Panc1 (cell line): ENCODE measurements at regions not wholly inside any gene's neighbourhood (a gene's known extent, or its start where the extent isn't known, plus 50 kb on each side); places are given as distances from the start of the nearest gene placed in this dataset.

Source experiments
- ATAC-seq: fragments of 200-7000 bp; cut with Tn5 transposase; 2 replicates; pipeline ENCODE4 v1.9.1; 2020; ENCODE audit warnings: mild to moderate bottlenecking, moderate library complexity
- BruUV-seq: library from RNA; stranded (reverse); fragments of 400-500 nt; replicated peaks from 2 replicates; lab custom pipeline; 2021; lab: Mats Ljungman, UMichigan
- CTCF ChIA-PET: fragments of 300-600 bp; sonication (Branson Sonifier 250); formaldehyde crosslinking; loops from one replicate; lab custom pipeline; 2022; ENCODE audit warnings: antibody characterized with exemption; lab: Charles Lee
- POLR2A ChIA-PET: fragments of 300-600 bp; sonication (Branson Sonifier 250); formaldehyde crosslinking; loops from one replicate; lab custom pipeline; 2022; ENCODE audit warnings: antibody characterized with exemption; lab: Charles Lee
- DNase-seq: peaks from one replicate; pipeline ENCODE4 v3.0.0-alpha.2; 2010; ENCODE audit warnings: low read depth, low spot score
- H3K27ac ChIP-seq: 2 replicates; pipeline ENCODE4 v1.5.1; 2011; ENCODE audit warnings: mild to moderate bottlenecking, low read length, inconsistent platforms
- H3K27me3 ChIP-seq: fragments of 200-500 bp; sonication (Bioruptor generic); 2 replicates; pipeline ENCODE4 v1.6.0; 2014; ENCODE audit warnings: low read length, inconsistent platforms; ENCODE audit not compliant: control insufficient read depth, insufficient read depth
- H3K36me3 ChIP-seq: fragments of 200-500 bp; sonication (Bioruptor generic); 2 replicates; pipeline ENCODE4 v1.5.1; 2014; ENCODE audit warnings: inconsistent platforms, mild to moderate bottlenecking, low read length, moderate library complexity; ENCODE audit not compliant: control insufficient read depth, insufficient read depth
- H3K4me1 ChIP-seq: 2 replicates; pipeline ENCODE4 v1.5.1; 2011; ENCODE audit warnings: inconsistent platforms, mild to moderate bottlenecking, low read length, moderate library complexity; ENCODE audit not compliant: control insufficient read depth, insufficient read depth
- H3K4me3 ChIP-seq, 2 experiments: 2 replicates each; pipeline ENCODE4 v1.5.1; 2011 to 2012; ENCODE audit warnings: low read depth in 2 of 2, low read length in 2 of 2, mild to moderate bottlenecking in 2 of 2, inconsistent platforms in 1 of 2, moderate library complexity in 1 of 2
- H3K9me3 ChIP-seq: fragments of 200-500 bp; sonication (Bioruptor generic); 2 replicates; pipeline ENCODE4 v1.5.1; 2014; ENCODE audit warnings: low read depth, mild to moderate bottlenecking, inconsistent platforms, low read length, moderate library complexity; ENCODE audit not compliant: control insufficient read depth, insufficient read depth
- CTCF ChIP-seq: fragments of 450-650 bp; IDR thresholded peaks from 2 replicates; pipeline ENCODE4 v1.5.1; 2017; ENCODE audit warnings: mild to moderate bottlenecking
- POLR2AphosphoS5 ChIP-seq: IDR thresholded peaks from 2 replicates; pipeline ENCODE4 v1.6.1; 2012; ENCODE audit warnings: mild to moderate bottlenecking, low read depth, low read length, moderate library complexity
- SIN3A ChIP-seq: IDR thresholded peaks from 2 replicates; pipeline ENCODE4 v1.6.1; 2012; ENCODE audit warnings: low read depth, mild to moderate bottlenecking, low read length, moderate library complexity, borderline replicate concordance; ENCODE audit not compliant: insufficient read depth
- TCF7L2 ChIP-seq: IDR thresholded peaks from 2 replicates; pipeline ENCODE4 v1.6.1; 2011; ENCODE audit warnings: mild to moderate bottlenecking, low read depth, low read length, inconsistent platforms
- in situ Hi-C: cut with HindIII; loops from 2 replicates; pipeline ENCODE4 v1.10.0; 2016; ENCODE audit warnings: low sequenced_read_pairs, low pct_unique_long_range_greater_than_20kb
- intact Hi-C: fragments of 100-400 bp; cut with micrococcal nuclease; formaldehyde crosslinking; loops from one replicate; pipeline ENCODE4 v1.10.0; 2022; ENCODE audit not compliant: unreplicated experiment
- TF ChIP-seq, protein P1 (sequence below), 2 experiments: IDR thresholded peaks; 2 replicates each; pipeline ENCODE4 v1.6.1; 2011 to 2012; ENCODE audit warnings: low read depth in 2 of 2, control low read depth in 1 of 2, low read length in 1 of 2, mild to moderate bottlenecking in 1 of 2, moderate library complexity in 1 of 2; ENCODE audit not compliant: insufficient read depth in 1 of 2

- no peak for TF ChIP-seq TCF7L2
- TF ChIP-seq, protein P1, sequence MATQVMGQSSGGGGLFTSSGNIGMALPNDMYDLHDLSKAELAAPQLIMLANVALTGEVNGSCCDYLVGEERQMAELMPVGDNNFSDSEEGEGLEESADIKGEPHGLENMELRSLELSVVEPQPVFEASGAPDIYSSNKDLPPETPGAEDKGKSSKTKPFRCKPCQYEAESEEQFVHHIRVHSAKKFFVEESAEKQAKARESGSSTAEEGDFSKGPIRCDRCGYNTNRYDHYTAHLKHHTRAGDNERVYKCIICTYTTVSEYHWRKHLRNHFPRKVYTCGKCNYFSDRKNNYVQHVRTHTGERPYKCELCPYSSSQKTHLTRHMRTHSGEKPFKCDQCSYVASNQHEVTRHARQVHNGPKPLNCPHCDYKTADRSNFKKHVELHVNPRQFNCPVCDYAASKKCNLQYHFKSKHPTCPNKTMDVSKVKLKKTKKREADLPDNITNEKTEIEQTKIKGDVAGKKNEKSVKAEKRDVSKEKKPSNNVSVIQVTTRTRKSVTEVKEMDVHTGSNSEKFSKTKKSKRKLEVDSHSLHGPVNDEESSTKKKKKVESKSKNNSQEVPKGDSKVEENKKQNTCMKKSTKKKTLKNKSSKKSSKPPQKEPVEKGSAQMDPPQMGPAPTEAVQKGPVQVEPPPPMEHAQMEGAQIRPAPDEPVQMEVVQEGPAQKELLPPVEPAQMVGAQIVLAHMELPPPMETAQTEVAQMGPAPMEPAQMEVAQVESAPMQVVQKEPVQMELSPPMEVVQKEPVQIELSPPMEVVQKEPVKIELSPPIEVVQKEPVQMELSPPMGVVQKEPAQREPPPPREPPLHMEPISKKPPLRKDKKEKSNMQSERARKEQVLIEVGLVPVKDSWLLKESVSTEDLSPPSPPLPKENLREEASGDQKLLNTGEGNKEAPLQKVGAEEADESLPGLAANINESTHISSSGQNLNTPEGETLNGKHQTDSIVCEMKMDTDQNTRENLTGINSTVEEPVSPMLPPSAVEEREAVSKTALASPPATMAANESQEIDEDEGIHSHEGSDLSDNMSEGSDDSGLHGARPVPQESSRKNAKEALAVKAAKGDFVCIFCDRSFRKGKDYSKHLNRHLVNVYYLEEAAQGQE (IDR thresholded peaks at IDR 0.05; ENCODE audit: insufficient read depth in 1 of 2, low read depth in 2 of 2, low read length in 1 of 2): no peak
- no peak for TF ChIP-seq SIN3A
- no peaks in the 10 kb centered on the region for H3K9me3 ChIP-seq
- H3K27me3 ChIP-seq: no peaks in the 10 kb centered on the region
- H3K27ac ChIP-seq: no peak overlapping the region
- intact Hi-C loops: no loop called here
- DNase-seq (no peak), ATAC-seq (no peak)
- CTCF ChIA-PET: no interaction called here
- H3K4me1 ChIP-seq: no peaks in the 10 kb centered on the region
- in situ Hi-C loops: no loop called here
- no TSS peak for BruUV-seq
- POLR2A ChIA-PET: no interaction called here
- H3K36me3 ChIP-seq: no peaks in the 10 kb centered on the region
- H3K4me3 ChIP-seq: no peak overlapping the region
Observed at GRCh38 chr6:49038294-49038822, 424.7 kb downstream of the MMUT start.

DNA sequence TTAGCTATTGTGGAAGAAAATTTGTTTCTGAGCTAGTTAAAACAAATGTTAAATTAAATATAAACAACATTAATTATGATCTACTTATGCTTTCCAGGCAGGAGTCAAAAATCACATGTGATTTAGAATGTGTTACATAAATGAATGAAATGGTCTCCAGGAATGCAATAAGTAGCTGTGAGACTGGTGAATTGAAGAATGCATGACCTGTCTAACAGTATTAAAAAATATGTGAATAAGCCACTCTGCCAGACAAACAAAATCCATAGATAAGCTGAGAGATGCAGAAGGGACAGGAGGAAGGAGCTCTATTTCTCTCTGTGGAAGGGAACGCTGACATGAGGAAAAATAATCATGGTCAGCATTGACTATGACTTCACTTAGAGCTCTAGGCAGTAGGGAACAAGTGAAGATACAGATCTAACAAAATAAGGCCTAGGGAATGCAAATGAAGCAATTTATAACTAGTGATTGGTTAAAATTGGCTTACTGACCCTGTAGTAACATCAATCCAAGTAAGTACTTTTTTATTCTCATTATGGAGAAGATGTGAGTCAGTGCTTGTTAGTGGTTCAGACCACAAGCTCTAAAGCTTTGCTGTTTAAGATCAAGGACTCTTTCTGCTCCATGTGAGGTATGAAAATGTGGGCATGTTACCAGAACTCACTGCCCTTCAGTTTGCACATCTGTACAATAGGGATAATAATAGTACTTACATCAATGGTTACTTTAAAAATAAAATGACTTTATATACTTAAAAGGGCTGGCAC is 432.6 kb downstream of the MMUT start:
- ATAC-seq (no peak), DNase-seq (no peak)
- Histone ChIP-seq H3K4me1 (no peaks in the 10 kb centered on the region), H3K36me3 (no peaks in the 10 kb centered on the region), H3K9me3 (no peaks in the 10 kb centered on the region), H3K27ac (no peak overlapping the region), H3K4me3 (no peak overlapping the region), H3K27me3 (no peaks in the 10 kb centered on the region)
- intact Hi-C loops: no loop called here
- BruUV-seq: no TSS peak
- CTCF ChIA-PET: no interaction called here
- in situ Hi-C loops: no loop called here
- POLR2A ChIA-PET: interaction anchor here (0.6 kb wide), 1 partner anchor 1007 kb away, joined by 3 read pairs; no protein-coding TSS in a partner anchor
- TF ChIP-seq, protein P1 (IDR thresholded peaks at IDR 0.05; ENCODE audit: insufficient read depth in 1 of 2, low read depth in 2 of 2, low read length in 1 of 2): no peak
- TF ChIP-seq SIN3A (no peak), TCF7L2 (no peak), CTCF (no peak), POLR2AphosphoS5 (no peak)
